NCI-H510A (cell line): ENCODE measurements at regions not wholly inside any gene's neighbourhood (a gene's known extent, or its start where the extent isn't known, plus 50 kb on each side); places are given as distances from the start of the nearest gene placed in this dataset.

ENCODE experiments used
- DNase-seq: peaks from one replicate; lab custom pipeline; 2025; lab: John Stamatoyannopoulos, UW

DNA sequence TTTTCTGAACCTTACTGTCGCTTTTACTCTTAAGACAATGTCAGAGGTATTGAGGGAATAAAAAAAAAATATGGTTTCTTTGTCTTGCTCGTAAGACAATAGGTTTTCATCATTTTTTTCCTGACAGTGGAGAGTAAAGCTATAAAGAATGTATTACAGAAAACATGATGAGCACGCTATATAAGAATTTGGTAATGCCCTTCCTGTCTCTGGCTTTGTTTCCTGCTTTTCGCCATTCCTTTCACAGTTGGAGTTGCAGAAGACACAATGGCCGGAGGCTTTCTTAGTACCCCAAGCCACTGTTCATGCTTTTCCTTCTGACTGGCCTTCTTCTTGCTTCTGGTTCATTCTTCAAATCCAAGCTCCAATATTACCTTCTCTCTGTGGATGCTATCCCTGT, 101.0 kb upstream of the DACH1 start:
- no peak for DNase-seq

DNA sequence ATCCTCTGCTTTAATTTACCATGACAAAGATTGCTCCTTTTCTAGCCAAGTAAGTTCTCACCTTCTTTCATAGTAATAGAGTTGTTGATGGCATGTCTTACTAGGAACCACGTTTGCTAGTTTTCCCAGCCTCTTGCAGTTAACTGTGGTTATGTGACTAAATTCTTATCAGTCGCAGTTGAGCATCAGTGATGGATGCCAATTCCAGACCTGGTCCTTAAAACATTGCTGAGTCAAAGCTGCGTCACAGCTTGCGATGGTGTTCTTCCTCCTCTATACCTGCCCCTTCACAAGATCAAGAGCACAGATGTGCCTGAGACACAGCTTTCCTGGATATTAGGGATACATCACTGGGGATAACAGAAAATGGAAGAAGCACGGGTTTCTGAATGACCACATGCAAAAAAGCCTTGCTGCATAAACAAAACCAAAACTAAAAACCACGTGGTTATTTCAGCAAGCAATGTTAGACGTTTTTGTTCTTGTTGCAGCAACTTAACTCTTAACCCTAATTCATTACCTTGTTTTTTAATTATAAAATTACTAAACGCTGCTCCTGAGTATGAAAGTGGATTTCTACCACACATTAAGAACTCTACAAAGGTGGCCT, 97.6 kb upstream of the DACH1 start:
- no peak for DNase-seq

DNA sequence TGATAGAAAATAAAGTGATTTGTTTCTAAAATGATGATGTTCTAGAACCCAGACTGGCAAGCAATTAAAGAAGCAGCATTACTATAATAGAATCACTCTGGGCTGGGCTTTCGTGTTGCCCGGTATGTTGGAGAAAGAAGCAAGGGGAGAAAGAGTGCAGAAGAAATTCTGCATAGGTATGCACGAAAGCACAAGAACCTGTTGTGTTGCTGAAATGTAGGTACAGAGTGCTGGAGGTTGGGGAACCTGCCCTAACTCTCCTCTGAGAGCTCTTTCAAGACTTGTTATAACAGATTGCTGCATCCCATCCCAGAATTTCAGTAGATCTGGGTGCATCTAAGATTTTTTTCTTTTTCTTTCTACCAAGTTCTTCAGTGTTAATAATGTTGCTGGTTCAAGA, 95.7 kb upstream of the DACH1 start:
- DNase-seq, result no peak

DNA sequence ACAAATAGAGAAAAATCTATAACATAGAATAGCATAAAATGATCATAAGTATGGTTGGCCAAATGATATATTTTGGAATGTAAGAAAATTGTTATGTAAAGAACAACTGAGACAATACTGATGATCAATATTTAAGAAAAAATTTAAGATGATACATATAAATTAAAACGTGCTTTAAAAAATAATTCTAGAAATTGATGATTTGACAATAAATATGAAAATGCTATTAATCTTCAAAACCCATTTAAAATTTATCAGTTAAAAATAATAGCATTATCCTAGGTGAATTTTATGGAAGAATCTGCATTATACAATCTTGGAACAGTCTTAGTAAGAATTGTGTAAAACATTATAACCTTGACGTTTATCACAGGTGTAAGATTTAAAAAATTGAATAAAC, 95.1 kb upstream of the DACH1 start:
- DNase-seq, result no peak

DNA sequence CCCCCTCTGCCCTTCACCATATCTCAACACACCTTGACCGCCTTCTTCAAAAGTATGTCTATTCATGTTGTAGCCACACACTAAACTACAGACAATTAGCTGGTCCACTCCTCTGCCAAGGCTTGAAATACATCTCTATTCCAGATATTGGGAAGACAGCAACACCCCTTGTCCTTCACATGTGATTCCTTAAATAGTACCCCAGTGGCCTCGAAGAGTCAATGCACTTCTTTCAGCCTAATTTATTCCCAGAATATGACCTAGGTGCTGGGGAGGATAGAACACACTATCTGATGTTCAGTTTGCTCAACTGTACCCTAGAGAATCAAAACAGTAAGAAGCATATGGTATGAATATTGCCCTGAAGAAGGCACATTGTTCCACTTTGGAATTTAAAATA, 82.4 kb upstream of the DACH1 start:
- no peak for DNase-seq

DNA sequence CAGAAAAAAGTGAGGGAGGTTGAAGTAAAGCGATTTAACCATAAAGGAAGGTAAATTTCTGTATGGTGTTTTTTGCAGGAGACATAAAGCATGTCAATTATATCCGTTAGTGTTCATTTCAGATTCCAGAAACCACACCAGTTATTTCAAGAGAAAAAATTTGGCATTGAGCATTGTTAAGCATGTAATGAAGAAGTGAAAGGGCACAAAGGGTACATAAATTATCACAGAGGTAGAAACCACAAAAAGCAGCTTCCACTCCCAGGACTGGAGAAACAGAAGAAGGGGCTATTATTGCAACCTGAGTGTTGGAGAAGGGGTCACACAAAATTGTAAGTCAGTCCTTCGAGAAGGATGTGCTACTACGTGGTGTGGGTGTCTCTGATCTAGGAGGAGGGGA, 72.2 kb upstream of the DACH1 start:
- DNase-seq, result no peak

DNA sequence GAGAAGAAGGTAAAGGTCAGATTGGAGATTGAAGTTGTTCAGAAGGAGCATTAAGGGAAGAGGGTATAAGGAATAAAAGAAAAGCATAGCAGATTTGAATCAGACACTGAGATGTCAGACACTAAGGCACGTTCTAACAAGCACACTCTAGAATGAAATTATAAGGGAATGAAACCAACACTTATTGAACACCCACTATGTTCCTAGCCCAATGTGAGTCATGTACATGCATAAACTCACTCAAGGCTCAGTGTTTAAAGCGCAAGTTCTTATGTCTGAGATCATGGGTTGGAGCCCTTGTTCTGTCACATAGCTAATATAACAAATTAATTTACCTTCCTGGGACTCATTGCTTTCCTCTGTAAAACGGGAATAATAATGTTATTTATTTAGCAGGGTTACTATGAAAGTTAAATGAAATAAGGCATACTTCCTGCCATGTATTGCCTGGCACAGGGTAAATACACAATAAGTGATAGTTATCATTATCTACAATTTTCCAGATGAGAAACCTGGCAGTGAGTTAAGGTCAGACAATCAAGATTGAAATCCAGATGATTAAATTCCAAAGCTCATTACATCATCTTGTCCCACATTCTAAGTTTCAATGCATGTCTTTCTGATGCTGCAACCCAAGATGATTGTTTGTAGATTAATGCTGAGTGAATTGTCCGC, 68.3 kb upstream of the DACH1 start:
- no peak for DNase-seq

DNA sequence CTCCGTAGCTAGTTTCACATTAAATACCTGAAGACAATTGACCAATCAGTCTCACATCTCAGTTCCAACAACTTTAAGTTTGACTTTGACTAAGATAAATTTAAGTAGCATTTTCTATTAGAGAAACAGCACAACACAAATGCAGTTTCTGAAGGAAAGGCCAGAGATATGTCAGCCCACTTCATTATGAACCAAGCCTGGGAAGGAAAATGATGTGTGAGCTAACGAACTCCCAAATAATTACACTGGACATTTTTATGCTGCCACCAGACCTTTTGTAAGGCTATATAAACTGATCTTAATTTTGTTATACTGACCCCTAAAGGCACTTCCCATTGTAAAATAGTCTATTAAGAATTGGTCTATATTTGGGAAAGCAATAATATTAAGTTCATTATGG, 57.9 kb upstream of the DACH1 start:
- no peak for DNase-seq

DNA sequence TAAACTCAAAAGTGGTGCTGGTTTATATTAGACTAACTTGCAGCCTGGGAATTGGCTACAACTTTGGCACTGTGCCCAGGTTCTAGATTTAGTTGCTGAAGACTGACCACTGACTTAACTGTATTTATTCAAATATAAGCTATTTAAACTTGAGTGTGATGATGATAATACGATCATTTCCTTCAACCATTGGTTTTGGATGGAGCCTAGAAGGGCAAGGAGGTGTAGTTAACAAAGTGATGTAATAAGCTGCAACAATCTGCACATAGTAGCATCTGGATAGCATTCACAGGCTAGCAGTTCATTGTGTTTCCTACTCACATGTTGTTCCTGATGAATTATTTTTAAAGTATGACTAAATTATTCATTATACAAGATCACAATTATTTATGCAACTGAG, 55.2 kb upstream of the DACH1 start:
- DNase-seq, result no peak
